NCI-H187 treated with DMSO at 0.1 percent for 48 hours (cell line): ENCODE measurements at regions not wholly inside any gene's neighbourhood (a gene's known extent, or its start where the extent isn't known, plus 50 kb on each side); places are given as distances from the start of the nearest gene placed in this dataset.

Experiments used
- DNase-seq: peaks from one replicate; lab custom pipeline; 2025; lab: John Stamatoyannopoulos, UW

DNA sequence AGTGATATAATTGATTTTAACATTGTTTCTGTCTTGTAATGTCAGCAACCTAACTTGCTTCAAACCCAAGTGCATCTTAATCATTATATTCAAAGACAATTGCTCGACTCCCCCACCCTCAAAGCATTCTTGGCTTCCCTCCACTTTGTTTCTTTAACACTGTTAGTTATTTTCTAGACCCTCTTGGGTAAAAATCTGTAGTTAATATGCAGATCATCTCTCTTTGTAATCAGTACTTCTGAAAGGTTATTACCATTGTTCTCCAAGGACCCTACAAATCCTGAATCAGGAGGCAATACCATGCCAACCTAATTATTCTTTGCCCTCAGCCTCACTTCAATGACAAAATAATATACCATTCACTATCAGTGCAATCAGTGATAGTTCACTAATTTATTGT is 1075.7 kb downstream of the AMY1C start:
- DNase-seq: no peak

GRCh38 chr1:104830534-104830933 is 1080.8 kb downstream of the AMY1C start:
- no peak for DNase-seq

DNA sequence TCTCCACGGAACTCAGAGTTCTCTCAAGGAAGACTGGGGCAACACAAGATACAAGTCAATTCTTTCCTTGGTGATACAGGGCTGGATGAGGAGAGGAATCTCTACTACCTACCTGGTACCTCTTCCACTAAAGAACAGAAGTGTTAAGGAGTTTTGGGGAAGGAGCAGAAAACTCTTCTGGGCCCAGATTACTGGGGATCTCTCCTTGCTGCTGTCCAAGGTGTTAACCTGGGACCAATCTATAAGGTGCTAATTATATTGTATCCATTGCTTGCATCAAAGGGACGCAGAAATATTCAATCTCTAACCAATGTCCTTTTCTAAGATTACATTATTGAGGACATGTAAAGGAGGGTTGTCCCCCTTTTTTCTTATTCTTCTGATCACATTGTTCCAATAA is 1102.5 kb downstream of the AMY1C start:
- DNase-seq: no peak

- no peak for DNase-seq
Observed at GRCh38 chr1:104853276-104853675, 1103.6 kb downstream of the AMY1C start.

DNA sequence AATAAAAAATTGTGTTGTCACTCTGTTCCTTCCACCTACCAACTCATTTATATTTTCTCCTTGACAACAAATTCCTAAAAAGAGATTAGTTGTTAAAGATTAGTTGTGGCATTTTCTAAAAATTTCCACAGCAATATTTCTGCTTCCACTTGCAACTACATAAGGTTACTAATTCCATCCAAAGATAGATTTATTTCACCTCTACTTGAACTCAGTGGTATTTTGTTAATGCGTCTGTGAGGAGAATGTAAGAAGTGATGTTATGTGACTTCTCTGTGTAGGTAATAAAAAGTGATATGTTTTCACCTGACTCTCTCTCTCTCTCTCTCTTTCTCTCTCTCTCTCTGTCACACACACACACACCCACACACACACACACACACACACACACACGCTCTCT is 1104.8 kb downstream of the AMY1C start:
- DNase-seq: no peak

DNA sequence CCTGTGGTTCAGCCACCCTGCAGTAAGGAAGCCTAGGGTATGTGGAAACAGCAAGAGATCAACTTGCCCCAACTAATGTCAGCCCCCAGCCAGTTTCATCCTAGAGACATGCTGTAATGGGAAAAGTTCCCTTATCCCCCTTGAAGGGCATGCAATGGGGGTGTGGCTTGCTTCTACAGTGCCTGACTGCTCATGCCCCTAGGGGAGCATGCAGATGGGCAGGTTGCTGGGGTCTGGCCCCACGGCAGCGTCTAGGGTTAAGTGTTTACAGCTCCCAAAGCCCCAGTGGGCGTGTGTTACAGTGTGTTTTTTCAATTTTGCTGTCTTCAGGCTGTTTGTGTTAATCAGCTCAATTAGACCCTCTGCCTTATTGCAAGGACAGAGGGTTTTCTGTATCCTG is 1105.9 kb downstream of the AMY1C start:
- no peak for DNase-seq

- DNase-seq: no peak
Observed at GRCh38 chr1:104856091-104856490, 1106.4 kb downstream of the AMY1C start.

GRCh38 chr1:104856518-104856917 is 1106.8 kb downstream of the AMY1C start:
- DNase-seq: no peak

DNA sequence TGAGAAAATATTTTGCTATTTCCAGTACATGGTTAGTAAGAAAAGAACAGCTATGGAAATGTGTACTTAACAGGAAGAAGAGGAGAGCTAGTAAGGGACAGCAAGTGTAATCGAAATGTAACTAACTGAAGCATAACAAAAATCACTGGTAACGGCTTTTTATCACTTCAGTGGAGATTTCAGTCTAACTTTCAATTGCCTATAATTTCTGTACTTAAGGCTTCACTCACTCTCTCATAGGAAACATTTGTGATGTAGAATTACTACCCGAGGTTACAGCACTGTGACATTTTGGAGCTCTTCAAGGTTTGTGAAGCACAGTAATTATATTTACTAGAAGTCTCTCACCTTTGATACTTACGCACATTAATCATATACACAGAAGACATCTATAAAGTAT is 1119.1 kb downstream of the AMY1C start:
- no peak for DNase-seq

DNA sequence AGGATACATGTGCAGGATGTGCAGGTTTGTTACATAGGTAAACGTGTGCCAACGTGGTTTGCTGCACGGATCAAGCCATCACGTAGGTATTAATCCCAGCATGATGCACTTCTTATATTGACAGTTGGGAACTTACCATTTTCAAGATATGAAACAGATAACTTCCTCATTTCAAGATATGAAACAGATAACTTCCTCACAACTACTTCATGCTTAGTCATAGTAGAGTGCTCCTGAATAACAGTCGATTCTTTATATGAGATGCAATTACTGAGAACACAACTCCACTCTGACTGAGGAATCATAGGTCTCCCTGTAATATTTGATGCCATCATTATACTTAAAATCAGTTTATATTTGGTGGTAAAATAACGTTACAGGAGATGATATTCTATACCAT is 1124.3 kb downstream of the AMY1C start:
- DNase-seq: no peak

DNA sequence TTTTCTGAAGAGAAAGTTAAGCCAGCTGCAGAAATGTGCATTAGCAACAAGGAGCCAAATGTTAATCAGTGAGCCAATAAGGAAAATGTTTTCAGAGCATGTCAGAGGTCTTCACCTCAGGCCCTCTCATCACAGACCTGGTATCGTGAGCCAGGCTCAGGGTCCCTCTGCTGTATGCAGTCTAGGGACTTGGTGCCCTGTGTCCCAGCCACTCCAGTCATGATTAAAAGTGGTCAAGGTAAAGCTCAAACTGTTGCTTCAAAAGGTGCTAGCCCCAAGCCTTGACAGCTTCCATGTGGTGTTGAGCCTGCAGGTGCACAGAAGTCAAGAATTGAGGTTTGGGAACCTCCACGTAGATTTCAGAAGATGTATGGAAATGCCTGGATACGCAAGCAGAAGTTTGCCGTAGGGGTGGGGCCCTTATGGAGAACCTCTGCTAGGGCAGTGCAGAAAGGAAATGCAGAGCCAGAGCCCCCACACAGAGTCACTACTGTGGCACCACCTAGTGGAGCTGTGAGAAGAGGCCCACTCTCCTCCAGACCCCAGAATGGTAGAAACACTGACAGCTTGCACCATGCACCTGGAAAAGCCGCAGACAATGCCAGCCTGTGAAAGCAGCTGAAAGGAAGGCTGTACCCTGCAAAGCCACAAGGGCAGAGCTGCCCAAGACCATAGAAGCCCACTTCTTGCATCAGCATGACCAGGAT is 1128.7 kb downstream of the AMY1C start:
- no peak for DNase-seq

DNA sequence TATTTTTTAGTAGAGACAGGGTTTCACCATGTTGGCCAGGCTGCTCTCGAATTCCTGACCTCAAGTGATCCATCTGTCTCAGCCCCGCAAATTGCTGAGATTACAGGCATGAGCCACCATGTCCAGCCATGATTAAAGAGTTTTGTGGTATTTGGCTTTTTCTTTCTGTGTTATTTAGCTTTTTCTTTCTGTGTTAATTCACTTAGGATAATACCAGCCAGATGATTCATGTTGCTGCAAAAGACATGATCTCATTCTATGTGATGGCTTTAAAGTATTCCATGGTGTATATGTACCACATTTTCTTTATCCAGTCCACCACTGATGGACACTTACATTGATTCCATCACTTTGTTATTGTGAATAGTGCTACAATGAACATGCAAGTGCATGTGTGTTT is 1135.2 kb downstream of the AMY1C start:
- DNase-seq: no peak

DNA sequence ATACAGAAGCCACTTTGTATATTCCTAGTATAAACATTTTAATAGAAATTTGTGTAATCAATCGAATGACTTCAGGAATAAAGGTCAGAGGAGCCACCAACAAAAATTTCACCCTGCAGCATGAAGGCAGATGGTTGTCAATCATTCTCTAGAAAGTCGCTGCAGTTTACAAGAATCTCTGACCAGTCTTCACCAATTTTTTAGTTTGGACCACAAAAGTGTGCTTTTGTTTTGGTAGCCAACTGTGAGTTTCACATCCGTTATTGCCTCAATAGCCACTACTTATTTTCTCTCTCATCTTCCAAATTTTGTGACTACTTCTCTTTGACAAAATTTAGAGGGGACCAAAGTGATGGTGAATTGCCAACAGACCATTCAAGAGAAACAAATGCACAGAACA is 1155.6 kb downstream of the AMY1C start:
- no peak for DNase-seq

GRCh38 chr1:104906141-104906540 is 1156.4 kb downstream of the AMY1C start:
- no peak for DNase-seq

- DNase-seq: no peak
Observed at GRCh38 chr1:104919188-104919587, 1169.5 kb downstream of the AMY1C start.

DNA sequence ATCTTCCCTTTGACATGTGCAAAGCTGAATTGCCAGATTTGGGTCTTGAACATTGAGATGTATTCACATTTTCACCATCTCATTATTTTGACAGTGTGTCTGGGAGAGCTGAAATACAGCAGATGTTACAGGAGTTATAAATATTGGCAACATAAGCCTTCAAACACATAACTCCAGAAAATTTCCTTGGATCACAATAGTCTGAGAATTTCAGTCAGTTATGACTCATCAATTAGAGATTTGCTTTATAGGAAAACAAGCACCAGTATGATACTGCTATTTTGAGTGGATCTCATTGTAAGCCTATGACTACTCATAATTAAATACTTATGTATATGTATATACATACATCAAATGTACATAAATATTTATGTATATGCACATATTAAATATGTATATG is 1171.8 kb downstream of the AMY1C start:
- no peak for DNase-seq

DNA sequence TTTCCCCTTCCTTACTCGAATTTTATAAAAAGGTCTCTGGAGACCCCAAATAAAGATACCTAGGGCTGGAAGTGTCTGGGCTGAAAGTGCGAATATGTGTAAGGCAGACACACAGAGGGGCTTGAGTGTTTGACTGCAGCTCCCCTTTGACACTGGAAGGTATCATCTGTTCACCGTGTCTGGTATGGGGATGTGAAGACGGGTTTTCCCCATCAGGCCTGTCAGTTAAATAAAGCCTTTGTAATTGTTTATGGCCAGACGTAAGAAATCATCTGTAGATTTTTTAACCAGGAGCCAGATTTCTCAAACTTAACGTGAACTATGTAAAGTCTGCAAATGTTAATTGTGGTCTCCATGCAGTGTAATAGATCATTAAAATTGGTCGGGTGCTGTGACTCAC is 1173.4 kb downstream of the AMY1C start:
- no peak for DNase-seq

GRCh38 chr1:104929280-104929679 is 1179.6 kb downstream of the AMY1C start:
- no peak for DNase-seq

DNA sequence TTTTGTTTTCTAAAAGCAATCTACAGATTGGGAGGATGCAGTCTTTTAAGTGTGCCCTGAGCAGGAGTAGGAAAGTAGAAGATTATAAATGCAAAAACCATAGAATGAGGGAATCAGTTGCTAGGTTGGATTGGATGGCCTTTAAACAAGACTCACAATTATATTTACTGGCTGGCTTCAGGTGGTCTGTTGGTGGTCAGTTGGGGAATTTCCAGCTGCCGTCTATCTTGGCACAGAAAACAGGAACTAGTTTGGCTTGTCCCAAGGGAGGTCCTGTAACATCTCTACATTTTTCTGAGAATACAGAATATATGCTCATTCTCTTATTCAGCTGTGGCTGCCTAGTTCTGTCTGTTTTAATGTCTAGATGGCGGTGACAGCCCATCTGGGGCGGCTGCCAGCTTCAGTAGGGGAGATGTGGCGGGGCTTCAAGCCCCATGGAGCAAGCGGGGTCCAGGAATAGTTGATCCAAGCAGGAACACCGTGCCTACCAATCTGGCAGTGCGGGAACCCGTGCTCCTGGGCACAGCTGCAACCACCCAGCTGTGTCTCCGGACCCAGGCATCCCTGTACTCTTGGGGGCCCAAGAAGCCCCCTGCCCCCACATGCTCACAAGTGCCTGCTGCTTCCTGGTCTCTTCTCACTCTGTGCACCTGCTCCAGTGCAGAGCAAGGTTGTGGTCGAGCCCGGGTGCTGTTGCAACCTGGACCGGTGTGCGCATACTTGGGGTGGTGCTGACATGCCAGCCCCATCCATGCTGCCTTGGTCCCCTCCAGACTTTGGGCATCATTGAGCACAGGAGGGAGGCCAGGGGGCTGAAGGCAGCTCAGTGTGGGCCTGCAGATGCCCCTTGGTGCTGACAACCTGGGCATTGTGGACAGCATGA is 1182.6 kb downstream of the AMY1C start:
- DNase-seq: no peak

GRCh38 chr1:104932949-104933679 is 1183.4 kb downstream of the AMY1C start:
- no peak for DNase-seq

- no peak for DNase-seq
Observed at GRCh38 chr1:104933846-104934245, 1184.1 kb downstream of the AMY1C start.

DNA sequence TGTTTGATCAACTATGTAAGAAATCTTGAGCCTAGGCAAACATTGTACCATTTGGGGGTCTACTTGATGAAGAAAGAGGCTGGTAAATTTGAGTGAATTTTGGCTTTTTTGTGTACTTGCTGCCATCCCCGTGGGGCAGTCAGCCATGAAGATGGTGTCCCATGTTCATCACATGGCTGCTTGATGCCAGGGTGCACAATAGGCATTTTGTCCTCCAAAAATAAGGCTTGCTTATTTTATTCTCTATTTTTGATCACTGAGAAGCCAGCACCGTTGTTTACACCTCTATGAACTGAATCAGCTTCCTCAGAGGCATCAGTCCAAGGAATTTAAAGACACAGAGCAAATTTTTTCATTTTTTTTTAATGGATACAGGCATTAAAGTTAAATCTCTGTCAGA is 1195.7 kb downstream of the AMY1C start:
- DNase-seq: no peak
